OCI-LY3 (cell line): ENCODE measurements at regions not wholly inside any gene's neighbourhood (a gene's known extent, or its start where the extent isn't known, plus 50 kb on each side); places are given as distances from the start of the nearest gene placed in this dataset.

ENCODE experiments used
- CTCF ChIP-seq: fragments of 200-600, 300-600 bp; sonication (generic); IDR thresholded peaks from 2 replicates; pipeline ENCODE4 v1.5.1; 2014; ENCODE audit warnings: antibody characterized with exemption, low read length, low read depth
- EZH2phosphoT487 ChIP-seq: fragments of 200-600 bp; shearing (Covaris generic); IDR thresholded peaks from 2 replicates; pipeline ENCODE4 v1.6.1; 2018; ENCODE audit warnings: antibody characterized with exemption, mixed run types, low read depth

GRCh38 chr6:15021074-15021473, 224.8 kb upstream of the JARID2 start:
- TF ChIP-seq CTCF (no peak), EZH2phosphoT487 (no peak)
